Kidney (tissue), 13 donors: ENCODE measurements at regions not wholly inside any gene's neighbourhood (a gene's known extent, or its start where the extent isn't known, plus 50 kb on each side); places are given as distances from the start of the nearest gene placed in this dataset.

Experiments
- DNase-seq, 5 donors: peaks; one replicate each; pipeline ENCODE4 v3.0.0-alpha.2; 2013 to 2020
- FAIRE-seq: peaks from 2 replicates; lab custom pipeline; 2012; peaks lifted over from hg19 to GRCh38; lab: Jason Lieb, UNC
- H3K27ac ChIP-seq, 2 donors: one replicate each; pipeline ENCODE4 v1.7.0; 2013; ENCODE audit warnings: low read depth in 2 of 2, low read length in 2 of 2, inconsistent platforms in 1 of 2
- H3K27me3 ChIP-seq: one replicate; pipeline ENCODE4 v1.7.1; 2013; ENCODE audit warnings: low read length, inconsistent platforms; ENCODE audit not compliant: control insufficient read depth, insufficient read depth
- H3K36me3 ChIP-seq, 3 donors: one replicate each; pipeline versions ENCODE4 v1.7.0 to v1.7.1; 2013; ENCODE audit warnings: low read length in 3 of 3, control low read depth in 1 of 3, inconsistent platforms in 1 of 3; ENCODE audit not compliant: insufficient read depth in 3 of 3, control insufficient read depth in 2 of 3
- H3K4me1 ChIP-seq, 3 donors: one replicate each; pipeline versions ENCODE4 v1.7.0 to v1.7.1; 2013; ENCODE audit warnings: low read length in 3 of 3, inconsistent platforms in 1 of 3, low read depth in 1 of 3; ENCODE audit not compliant: control insufficient read depth in 2 of 3, insufficient read depth in 2 of 3
- H3K4me3 ChIP-seq, 3 donors: one replicate each; pipeline versions ENCODE4 v1.7.0 to v1.8.1; 2013; ENCODE audit warnings: low read length in 3 of 3, control low read depth in 1 of 3, inconsistent platforms in 1 of 3
- H3K9ac ChIP-seq, 3 donors: one replicate each; pipeline versions ENCODE4 v1.7.0 to v1.7.1; 2013; ENCODE audit warnings: low read length in 3 of 3, control low read depth in 1 of 3, inconsistent platforms in 1 of 3
- H3K9me3 ChIP-seq, 3 donors: one replicate each; pipeline versions ENCODE4 v1.7.0 to v1.7.1; 2013; ENCODE audit warnings: low read length in 3 of 3, control low read depth in 1 of 3, inconsistent platforms in 1 of 3; ENCODE audit not compliant: control insufficient read depth in 2 of 3, insufficient read depth in 1 of 3
- CTCF ChIP-seq: IDR thresholded peaks from 3 replicates; pipeline ENCODE4 v1.5.1; 2012; ENCODE audit warnings: mild to moderate bottlenecking, moderate library complexity, borderline replicate concordance; ENCODE audit not compliant: insufficient read depth; ENCODE audit errors: extremely low read depth
- intact Hi-C: fragments of 100-400 bp; cut with DNase I; formaldehyde crosslinking; loops from one replicate; pipeline ENCODE4 v1.11.1; 2022
- donor health status: control.
- donor health status: control.
- donor health status: control.
- donor health status: control.
- donor health status: control.
- donor health status: DM: yes; HTN: yes; CAD: no.
- donor health status: Normal renal cell carcinoma (clear cell type).

- H3K4me3 ChIP-seq, result no peak overlapping the region
- H3K36me3 ChIP-seq, result no peaks in the 10 kb centered on the region
- intact Hi-C loops, result no loop called here
- H3K4me1 ChIP-seq, result no peaks in the 10 kb centered on the region
- no peaks in the 10 kb centered on the region for H3K27me3 ChIP-seq
- TF ChIP-seq CTCF, result no peak
- no peak for FAIRE-seq
- H3K9me3 ChIP-seq, result peaks cover 0 to 7% (median 0%) of the 10 kb centered on the region in 3 donors
- H3K27ac ChIP-seq, result no peak overlapping the region
- no peak overlapping the region for H3K9ac ChIP-seq
- no peak for DNase-seq
These were observed 574.7 kb downstream of the MATN1 start for GRCh38 chr1:30148676-30149075.

DNA sequence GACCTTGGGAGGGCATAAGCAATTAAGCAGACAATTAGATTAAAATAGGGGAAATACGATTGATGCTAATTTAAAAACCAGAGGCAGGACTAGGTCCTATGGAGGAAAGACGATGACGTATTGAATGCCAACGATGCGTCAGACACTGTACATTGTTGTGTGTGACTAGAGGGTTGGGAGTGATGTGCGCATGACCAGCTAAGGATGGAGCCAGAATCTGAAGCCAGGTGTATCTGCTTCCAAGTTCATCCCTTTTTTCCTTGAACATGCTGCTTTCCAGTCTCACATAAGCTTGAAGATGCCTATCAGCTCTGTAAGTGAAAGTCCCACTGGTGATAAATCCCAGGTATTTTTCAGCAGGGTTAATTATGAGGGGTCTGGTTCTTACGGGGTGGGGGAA lies 576.2 kb downstream of the MATN1 start:
- DNase-seq (no peak), FAIRE-seq (no peak)
- intact Hi-C loops, result no loop called here
- Histone ChIP-seq H3K4me3 (no peak overlapping the region), H3K27ac (no peak overlapping the region), H3K4me1 (no peaks in the 10 kb centered on the region), H3K9ac (no peak overlapping the region), H3K9me3 (peaks cover 0 to 7% (median 0%) of the 10 kb centered on the region in 3 donors), H3K27me3 (no peaks in the 10 kb centered on the region), H3K36me3 (no peaks in the 10 kb centered on the region)
- no peak for TF ChIP-seq CTCF

DNA sequence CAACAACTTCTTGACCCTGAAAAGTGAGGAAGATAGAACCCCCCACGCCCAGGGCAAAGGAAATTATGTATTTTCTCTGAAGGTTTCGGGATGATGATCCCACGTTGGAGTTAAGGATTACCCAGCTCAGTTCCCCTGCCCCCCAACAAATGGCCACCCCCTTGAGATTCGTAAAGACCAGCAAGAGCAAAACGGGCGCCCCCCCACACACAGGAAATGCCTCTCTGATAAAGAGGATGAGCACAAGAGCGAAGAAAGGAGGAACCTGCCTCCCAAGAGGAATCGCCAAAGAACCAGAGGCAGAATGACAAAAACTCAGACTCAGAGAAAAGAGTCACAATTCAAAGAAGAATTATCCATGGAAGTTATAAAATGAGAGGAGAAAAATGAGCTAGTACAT lies 576.9 kb downstream of the MATN1 start:
- Histone ChIP-seq H3K36me3 (no peaks in the 10 kb centered on the region), H3K27me3 (no peaks in the 10 kb centered on the region), H3K4me3 (no peak overlapping the region), H3K27ac (no peak overlapping the region), H3K9ac (no peak overlapping the region), H3K9me3 (peaks cover 0 to 4% (median 0%) of the 10 kb centered on the region in 3 donors), H3K4me1 (no peaks in the 10 kb centered on the region)
- peak in 1 of 5 donors; percentile 4 for DNase-seq
- intact Hi-C loops, result no loop called here
- no peak for FAIRE-seq
- TF ChIP-seq CTCF, result no peak

DNA sequence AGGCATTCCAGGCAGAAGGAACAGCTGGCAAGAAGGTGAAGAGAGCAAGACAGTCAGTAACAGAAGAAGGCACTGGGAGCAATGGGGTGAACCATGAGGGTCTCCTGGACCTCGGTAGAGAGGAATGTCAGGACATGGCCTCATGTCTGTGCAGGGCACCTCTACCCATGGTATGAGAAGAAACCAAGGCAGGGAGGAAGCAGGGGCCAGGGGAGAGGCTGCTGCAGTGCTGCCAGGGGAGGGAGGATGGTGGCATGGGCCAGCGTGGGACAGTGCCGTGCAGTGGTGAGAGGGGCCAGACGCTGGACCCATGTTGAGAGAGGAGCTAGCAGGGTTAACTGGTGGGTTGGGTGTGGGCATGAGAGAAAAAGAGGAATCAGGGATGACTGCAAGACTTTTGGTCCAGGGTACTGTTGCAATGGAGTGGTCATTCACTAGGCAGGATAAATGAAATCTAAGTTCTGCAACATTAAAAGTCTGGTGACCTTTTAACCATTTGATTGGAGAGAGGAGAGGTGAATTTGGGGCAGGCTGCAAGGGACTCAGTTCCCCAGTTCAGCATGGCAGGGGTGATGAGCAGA lies 577.6 kb downstream of the MATN1 start:
- Histone ChIP-seq H3K9me3 (no peaks in the 10 kb centered on the region), H3K4me1 (no peaks in the 10 kb centered on the region), H3K9ac (no peak overlapping the region), H3K36me3 (no peaks in the 10 kb centered on the region), H3K27me3 (no peaks in the 10 kb centered on the region), H3K4me3 (no peak overlapping the region), H3K27ac (no peak overlapping the region)
- DNase-seq (peak in 1 of 5 donors; percentile 4), FAIRE-seq (no peak)
- no peak for TF ChIP-seq CTCF
- intact Hi-C loops, result no loop called here
